Glomerular visceral epithelial cell (primary cell): ENCODE measurements at regions not wholly inside any gene's neighbourhood (a gene's known extent, or its start where the extent isn't known, plus 50 kb on each side); places are given as distances from the start of the nearest gene placed in this dataset.
"Not testable (repeated sequence)": the region's sequence is repeated elsewhere in the genome, so short reads cannot be mapped to it uniquely, and the experiment has no call there.

Source experiments
- DNase-seq: peaks from one replicate; pipeline ENCODE4 v3.0.0-alpha.2; 2016; ENCODE audit errors: extremely low spot score

GRCh38 chr21:28283641-28284490 lies 708.8 kb downstream of the LTN1 start:
- peak; percentile 21 for DNase-seq

GRCh38 chr21:28282833-28283232 lies 709.8 kb downstream of the LTN1 start:
- no peak for DNase-seq

GRCh38 chr21:28281357-28281756 lies 711.3 kb downstream of the LTN1 start:
- not testable (repeated sequence) for DNase-seq

- DNase-seq = no peak
Measured at GRCh38 chr21:28280611-28281010, 712.1 kb downstream of the LTN1 start.

GRCh38 chr21:28277324-28277723 lies 715.4 kb downstream of the LTN1 start:
- DNase-seq = no peak

- DNase-seq = no peak
Measured at GRCh38 chr21:28272272-28272992, 720.2 kb downstream of the LTN1 start.

- no peak for DNase-seq
Measured at GRCh38 chr21:28269173-28269572, 723.5 kb downstream of the LTN1 start.

- no peak for DNase-seq
Measured at GRCh38 chr21:28268685-28269084, 724.0 kb downstream of the LTN1 start.

GRCh38 chr21:28267449-28267848 lies 725.2 kb downstream of the LTN1 start:
- DNase-seq = no peak

GRCh38 chr21:28266061-28266460 lies 726.6 kb downstream of the LTN1 start:
- DNase-seq = no peak

- DNase-seq = no peak
Measured at GRCh38 chr21:28263974-28264373, 728.7 kb downstream of the LTN1 start.

GRCh38 chr21:28261298-28261697 lies 731.4 kb downstream of the LTN1 start:
- no peak for DNase-seq

GRCh38 chr21:28257276-28257675 lies 735.4 kb downstream of the LTN1 start:
- no peak for DNase-seq

- no peak for DNase-seq
Measured at GRCh38 chr21:28256837-28257236, 735.8 kb downstream of the LTN1 start.

- peak; percentile 46 for DNase-seq
Measured at GRCh38 chr21:28256420-28256831, 736.3 kb downstream of the LTN1 start.

GRCh38 chr21:28253961-28254360 lies 738.7 kb downstream of the LTN1 start:
- DNase-seq = no peak

- DNase-seq = peak; percentile 4
Measured at GRCh38 chr21:28253338-28253737, 739.3 kb downstream of the LTN1 start.

- no peak for DNase-seq
Measured at GRCh38 chr21:28252928-28253327, 739.7 kb downstream of the LTN1 start.

- no peak for DNase-seq
Measured at GRCh38 chr21:28250946-28251345, 741.7 kb downstream of the LTN1 start.

GRCh38 chr21:28247454-28248020 lies 745.1 kb downstream of the LTN1 start:
- no peak for DNase-seq

GRCh38 chr21:28240586-28240985 lies 752.1 kb downstream of the LTN1 start:
- DNase-seq = no peak

GRCh38 chr21:28239340-28239739 lies 753.3 kb downstream of the LTN1 start:
- no peak for DNase-seq

GRCh38 chr21:28237661-28238060 lies 755.0 kb downstream of the LTN1 start:
- DNase-seq = no peak
